HG03135 (cell line): ENCODE measurements at regions not wholly inside any gene's neighbourhood (a gene's known extent, or its start where the extent isn't known, plus 50 kb on each side); places are given as distances from the start of the nearest gene placed in this dataset.

ENCODE experiments used
- ATAC-seq: cut with Tn5 transposase; IDR thresholded peaks from one replicate; pipeline ENCODE4 v1.9.1; 2021; ENCODE audit warnings: mild to moderate bottlenecking, moderate library complexity; ENCODE audit not compliant: unreplicated experiment

DNA sequence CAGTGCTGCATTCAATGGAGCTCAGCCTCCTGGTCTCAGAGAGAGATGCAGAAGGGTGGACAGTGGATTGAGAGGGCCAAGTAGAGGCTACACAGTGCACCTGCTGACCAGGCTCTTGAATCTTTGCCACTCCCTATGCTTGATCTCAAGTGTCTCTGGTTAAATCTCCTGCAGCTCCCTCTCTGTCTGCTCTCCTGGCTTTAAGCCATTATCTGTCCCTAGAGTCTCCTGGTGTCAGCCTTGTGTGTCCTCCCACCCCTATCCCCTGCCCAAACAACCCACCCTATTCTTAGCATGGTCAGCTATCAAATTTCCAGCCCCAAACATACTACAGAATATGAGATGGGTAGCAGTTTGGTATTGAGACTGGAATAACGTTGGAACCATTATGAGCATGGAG is 479.3 kb upstream of the CELF2 start:
- ATAC-seq: no peak

GRCh38 chr10:10540398-10540797 is 477.3 kb upstream of the CELF2 start:
- no peak for ATAC-seq

GRCh38 chr10:10542477-10542876 is 475.2 kb upstream of the CELF2 start:
- no peak for ATAC-seq

DNA sequence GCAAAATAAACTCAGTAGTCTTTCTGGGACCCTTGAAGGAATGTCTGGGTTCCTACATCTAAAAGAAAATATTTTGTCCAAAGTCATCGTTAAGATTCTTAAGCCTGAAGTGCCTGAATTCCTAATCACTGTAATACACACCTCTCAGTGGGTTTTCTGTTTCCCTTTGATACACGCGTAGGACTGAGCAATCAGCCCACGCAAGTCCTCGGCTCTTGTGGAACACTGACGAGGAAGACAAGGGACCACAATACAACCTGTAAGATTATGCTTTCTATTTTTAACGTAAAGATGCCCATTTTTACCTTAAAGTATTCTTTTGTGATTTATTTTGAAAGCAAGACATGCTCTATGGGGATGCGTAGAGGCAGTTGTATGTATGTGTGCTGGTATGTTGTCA is 472.8 kb upstream of the CELF2 start:
- ATAC-seq: no peak

GRCh38 chr10:10545771-10546170 is 471.9 kb upstream of the CELF2 start:
- ATAC-seq: no peak

- no peak for ATAC-seq
Measured at GRCh38 chr10:10551596-10552301, 465.9 kb upstream of the CELF2 start.

- no peak for ATAC-seq
Measured at GRCh38 chr10:10552948-10553347, 464.7 kb upstream of the CELF2 start.

DNA sequence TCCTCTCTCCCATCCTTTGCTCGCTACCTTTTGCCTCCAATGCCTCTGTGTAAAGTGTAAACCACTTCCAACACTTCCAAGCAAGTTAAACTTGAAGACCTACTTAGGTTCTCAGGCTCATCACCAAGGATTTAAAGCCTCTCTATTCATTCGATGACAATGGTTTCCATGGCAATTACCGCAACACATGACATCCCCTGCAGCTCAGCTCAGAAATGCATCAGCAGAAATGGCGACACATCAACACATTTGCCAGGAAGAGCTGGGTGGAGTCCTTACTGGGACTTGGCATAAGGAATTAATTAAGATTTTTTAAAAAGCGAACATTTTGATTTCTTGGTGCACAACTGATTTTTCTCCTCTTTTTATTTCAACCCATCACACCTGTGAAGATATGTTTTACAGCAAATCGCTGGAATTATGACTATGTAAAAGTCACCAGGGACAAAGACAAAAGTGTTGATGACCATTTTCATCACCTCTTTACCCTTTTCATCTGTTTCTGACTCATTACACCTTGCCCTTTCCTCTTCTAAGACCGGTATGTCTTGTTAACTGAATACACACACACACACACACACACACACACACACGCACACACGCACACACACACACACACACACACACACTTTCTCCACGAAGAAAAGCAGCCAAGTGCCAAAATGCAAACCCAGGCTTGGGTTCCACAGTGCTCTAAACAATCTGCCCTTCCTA is 453.4 kb upstream of the CELF2 start:
- no peak for ATAC-seq

GRCh38 chr10:10576937-10577336 is 440.7 kb upstream of the CELF2 start:
- no peak for ATAC-seq

DNA sequence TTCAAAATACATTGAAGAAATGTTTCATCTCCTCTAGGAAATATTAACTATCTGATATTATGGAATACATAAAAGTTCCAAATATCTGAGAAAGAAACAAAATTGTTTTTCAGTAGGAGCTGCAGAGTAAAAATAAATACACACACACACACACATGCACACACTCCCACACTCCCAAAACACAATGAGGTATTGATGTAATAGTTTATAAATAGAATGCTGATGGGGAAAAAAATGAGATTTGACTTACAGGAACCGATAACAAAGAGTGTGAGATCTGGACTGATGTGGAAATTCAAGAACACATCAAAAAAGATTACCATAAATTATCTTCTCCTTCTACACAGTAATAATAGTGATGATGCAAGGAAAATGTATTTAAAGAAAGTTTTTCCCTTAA is 438.0 kb upstream of the CELF2 start:
- ATAC-seq: no peak

GRCh38 chr10:10584161-10584560 is 433.5 kb upstream of the CELF2 start:
- ATAC-seq: no peak

GRCh38 chr10:10587744-10588393 is 429.8 kb upstream of the CELF2 start:
- no peak for ATAC-seq

DNA sequence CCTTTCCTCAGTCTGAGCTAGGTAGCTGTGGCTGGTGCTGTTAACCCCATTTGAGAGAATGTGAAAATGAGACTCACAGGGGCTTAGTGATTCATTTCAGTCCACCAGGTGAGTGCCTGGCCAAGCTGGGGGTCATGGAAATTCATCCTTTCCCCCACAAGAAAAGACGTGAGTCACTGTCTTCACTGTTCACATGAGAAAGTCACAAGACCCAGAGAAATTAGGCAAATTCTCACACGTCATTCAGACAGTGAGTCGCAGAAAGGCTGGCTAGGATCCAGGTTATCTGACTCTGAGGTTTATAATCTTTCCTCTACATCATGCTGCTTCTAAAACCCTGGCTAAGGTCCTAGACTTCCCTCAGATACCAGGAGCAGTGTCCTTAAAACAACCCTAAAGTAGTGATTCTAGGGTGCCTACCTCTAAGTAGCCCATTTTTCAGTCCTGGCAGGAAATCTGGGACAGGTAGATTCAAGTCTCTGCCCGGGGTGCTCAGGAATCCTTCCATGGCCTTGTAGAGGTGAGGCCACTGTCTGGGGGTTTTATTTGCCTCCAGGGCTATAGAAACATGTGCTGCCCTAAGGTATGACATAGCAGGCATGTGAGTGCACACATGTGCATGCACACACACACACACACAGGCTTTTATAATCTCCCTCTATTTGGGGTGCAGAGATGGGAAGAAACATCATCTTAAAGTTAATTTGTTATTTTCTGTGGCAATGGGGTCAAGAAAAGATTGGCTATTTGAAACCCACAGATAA is 427.9 kb upstream of the CELF2 start:
- peak; percentile 69 for ATAC-seq

GRCh38 chr10:10591715-10592341 is 425.8 kb upstream of the CELF2 start:
- no peak for ATAC-seq

GRCh38 chr10:10596256-10596655 is 421.4 kb upstream of the CELF2 start:
- ATAC-seq: no peak

- ATAC-seq: no peak
Measured at GRCh38 chr10:10598297-10598696, 419.4 kb upstream of the CELF2 start.

- ATAC-seq: no peak
Measured at GRCh38 chr10:10600004-10600403, 417.7 kb upstream of the CELF2 start.

GRCh38 chr10:10605551-10606081 is 412.1 kb upstream of the CELF2 start:
- no peak for ATAC-seq

DNA sequence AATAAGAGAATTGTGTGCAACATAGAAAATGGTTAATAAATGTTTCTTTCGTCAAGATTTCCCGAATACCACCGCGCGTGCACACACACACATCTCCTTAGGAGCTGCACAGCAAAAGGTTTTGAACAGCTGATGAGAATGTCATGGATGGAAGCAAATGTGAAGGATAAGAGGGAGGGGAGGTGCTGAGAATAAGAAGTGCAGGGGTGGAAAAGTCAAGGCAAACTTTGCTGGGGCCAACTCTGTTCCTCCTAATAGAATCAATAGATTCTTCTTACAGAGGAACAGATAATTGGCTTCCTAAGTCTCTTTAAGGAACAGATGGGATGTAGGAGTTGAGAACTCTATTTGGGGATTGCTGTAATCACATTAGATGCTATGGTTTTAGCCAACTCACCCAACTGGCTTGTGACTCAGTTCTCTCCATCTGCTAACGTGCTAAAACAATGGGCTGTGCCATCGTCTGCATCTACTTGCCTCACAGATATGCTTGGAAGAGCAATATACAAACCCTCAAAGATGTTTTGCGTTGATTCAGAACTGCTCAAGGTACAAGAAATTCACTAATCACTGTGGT is 408.2 kb upstream of the CELF2 start:
- no peak for ATAC-seq

GRCh38 chr10:10610171-10610570 is 407.5 kb upstream of the CELF2 start:
- ATAC-seq: no peak
